ENCODE measurements at regions not wholly inside any gene's neighbourhood (a gene's known extent, or its start where the extent isn't known, plus 50 kb on each side); places are given as distances from the start of the nearest gene placed in this dataset.

DNA sequence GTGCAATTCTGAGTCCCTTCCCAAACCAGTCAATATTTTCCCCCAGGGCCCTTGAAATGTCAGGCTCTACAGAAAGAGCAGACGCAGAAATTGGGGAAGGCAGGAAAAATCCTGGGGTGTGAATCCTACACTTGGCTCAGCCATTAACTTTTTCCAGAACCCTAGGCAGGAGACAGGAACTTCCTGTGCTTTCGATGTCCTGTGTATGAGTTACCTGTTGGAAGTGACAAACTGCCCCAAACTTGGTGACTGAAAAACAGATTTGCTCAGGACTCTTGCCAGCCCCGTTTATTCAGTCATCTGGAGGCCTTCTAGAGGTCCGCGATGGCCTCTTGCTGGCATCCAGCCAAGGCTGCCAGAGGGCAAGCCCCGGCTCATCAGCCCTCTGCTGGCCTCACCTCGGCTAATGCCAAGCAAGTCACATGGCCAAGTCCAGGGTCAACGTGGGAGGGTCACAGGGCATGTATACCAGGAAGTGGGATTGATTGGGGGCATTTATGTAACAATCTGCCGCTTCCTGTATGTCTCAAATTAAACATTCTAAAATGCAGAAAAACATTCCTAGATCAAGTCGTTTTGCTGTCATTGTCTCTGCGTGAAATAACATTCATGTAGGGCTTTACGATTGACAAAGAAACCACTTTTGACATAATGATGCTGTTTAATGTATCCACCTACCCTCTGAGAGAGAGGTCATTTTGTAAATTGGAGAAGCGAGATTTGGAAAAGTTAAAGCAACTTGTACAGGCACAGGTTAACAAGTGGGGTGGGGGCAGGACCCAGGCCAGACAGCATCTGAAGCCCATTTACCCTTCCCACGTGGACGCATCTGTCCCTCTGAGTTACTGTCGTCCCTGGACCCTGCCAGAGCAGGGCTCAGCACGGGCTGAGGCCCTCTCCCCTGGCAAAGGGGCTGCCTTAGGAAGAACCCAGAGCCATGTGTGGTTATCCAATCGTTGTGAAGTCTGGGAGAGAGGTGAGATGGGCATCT is 179.4 kb downstream of the INHBB start (continued):
- TF ChIP-seq, protein P1, sequence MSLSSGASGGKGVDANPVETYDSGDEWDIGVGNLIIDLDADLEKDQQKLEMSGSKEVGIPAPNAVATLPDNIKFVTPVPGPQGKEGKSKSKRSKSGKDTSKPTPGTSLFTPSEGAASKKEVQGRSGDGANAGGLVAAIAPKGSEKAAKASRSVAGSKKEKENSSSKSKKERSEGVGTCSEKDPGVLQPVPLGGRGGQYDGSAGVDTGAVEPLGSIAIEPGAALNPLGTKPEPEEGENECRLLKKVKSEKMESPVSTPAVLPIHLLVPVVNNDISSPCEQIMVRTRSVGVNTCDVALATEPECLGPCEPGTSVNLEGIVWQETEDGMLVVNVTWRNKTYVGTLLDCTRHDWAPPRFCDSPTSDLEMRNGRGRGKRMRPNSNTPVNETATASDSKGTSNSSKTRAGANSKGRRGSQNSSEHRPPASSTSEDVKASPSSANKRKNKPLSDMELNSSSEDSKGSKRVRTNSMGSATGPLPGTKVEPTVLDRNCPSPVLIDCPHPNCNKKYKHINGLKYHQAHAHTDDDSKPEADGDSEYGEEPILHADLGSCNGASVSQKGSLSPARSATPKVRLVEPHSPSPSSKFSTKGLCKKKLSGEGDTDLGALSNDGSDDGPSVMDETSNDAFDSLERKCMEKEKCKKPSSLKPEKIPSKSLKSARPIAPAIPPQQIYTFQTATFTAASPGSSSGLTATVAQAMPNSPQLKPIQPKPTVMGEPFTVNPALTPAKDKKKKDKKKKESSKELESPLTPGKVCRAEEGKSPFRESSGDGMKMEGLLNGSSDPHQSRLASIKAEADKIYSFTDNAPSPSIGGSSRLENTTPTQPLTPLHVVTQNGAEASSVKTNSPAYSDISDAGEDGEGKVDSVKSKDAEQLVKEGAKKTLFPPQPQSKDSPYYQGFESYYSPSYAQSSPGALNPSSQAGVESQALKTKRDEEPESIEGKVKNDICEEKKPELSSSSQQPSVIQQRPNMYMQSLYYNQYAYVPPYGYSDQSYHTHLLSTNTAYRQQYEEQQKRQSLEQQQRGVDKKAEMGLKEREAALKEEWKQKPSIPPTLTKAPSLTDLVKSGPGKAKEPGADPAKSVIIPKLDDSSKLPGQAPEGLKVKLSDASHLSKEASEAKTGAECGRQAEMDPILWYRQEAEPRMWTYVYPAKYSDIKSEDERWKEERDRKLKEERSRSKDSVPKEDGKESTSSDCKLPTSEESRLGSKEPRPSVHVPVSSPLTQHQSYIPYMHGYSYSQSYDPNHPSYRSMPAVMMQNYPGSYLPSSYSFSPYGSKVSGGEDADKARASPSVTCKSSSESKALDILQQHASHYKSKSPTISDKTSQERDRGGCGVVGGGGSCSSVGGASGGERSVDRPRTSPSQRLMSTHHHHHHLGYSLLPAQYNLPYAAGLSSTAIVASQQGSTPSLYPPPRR (CRISPR knock-in tag; IDR thresholded peaks at IDR 0.05; ENCODE audit: borderline replicate concordance), result peak; percentile 95
- TF ChIP-seq FLYWCH1 (CRISPR knock-in tag; IDR thresholded peaks at IDR 0.05) (peak; percentile 29; the same call in 1 of the 2 replicates), HOXA9 (CRISPR knock-in tag; IDR thresholded peaks at IDR 0.05; ENCODE audit: borderline replicate concordance) (no peak), ZNF577 (CRISPR knock-in tag; IDR thresholded peaks at IDR 0.05; ENCODE audit: borderline replicate concordance, low read depth) (no peak), TCF7 (IDR thresholded peaks at IDR 0.05; ENCODE audit: low read depth) (peak; percentile 72), CBX5 (CRISPR knock-in tag; IDR thresholded peaks at IDR 0.05; ENCODE audit: borderline replicate concordance) (peak; percentile 91; the same call in 1 of the 2 replicates), PAF1 (CRISPR knock-in tag; IDR thresholded peaks at IDR 0.05) (no peak), SALL1 (CRISPR knock-in tag; IDR thresholded peaks at IDR 0.05) (peak; percentile 99), ZFP90 (CRISPR knock-in tag; IDR thresholded peaks at IDR 0.05; ENCODE audit: borderline replicate concordance) (peak; percentile 50; the same call in 1 of the 2 replicates), ZNF496 (CRISPR knock-in tag; IDR thresholded peaks at IDR 0.05; ENCODE audit: insufficient replicate concordance) (no peak), ZNF431 (CRISPR knock-in tag; IDR thresholded peaks at IDR 0.05; ENCODE audit: borderline replicate concordance, low read depth) (peak; percentile 87; the same call in 1 of the 2 replicates), KAT8 (CRISPR knock-in tag; IDR thresholded peaks at IDR 0.05) (peak; percentile 93), ZMYM3 (CRISPR knock-in tag; IDR thresholded peaks at IDR 0.05) (peak; percentile 91), RBFOX2 (IDR thresholded peaks at IDR 0.05; ENCODE audit: low read depth, low read length) (no peak), RORA (CRISPR knock-in tag; IDR thresholded peaks at IDR 0.05) (peak; percentile 67), HNRNPLL (IDR thresholded peaks at IDR 0.05; ENCODE audit: low read depth, low read length, poor library complexity, severe bottlenecking) (no peak), NR2F2 (IDR thresholded peaks at IDR 0.05; ENCODE audit: borderline replicate concordance, low read depth) (peak; percentile 96), ZNF761 (CRISPR knock-in tag; conservative IDR thresholded peaks at IDR 0.05) (0 out of 2 replicates have a peak, but pooled peaks have one; percentile 62), TRIM24 (CRISPR knock-in tag; IDR thresholded peaks at IDR 0.05) (0 out of 2 replicates have a peak, but pooled peaks have one; percentile 24)
- TF ChIP-seq, protein P2, sequence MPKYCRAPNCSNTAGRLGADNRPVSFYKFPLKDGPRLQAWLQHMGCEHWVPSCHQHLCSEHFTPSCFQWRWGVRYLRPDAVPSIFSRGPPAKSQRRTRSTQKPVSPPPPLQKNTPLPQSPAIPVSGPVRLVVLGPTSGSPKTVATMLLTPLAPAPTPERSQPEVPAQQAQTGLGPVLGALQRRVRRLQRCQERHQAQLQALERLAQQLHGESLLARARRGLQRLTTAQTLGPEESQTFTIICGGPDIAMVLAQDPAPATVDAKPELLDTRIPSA (CRISPR knock-in tag; IDR thresholded peaks at IDR 0.05; ENCODE audit: borderline replicate concordance), result no peak
- TF ChIP-seq, protein P3, sequence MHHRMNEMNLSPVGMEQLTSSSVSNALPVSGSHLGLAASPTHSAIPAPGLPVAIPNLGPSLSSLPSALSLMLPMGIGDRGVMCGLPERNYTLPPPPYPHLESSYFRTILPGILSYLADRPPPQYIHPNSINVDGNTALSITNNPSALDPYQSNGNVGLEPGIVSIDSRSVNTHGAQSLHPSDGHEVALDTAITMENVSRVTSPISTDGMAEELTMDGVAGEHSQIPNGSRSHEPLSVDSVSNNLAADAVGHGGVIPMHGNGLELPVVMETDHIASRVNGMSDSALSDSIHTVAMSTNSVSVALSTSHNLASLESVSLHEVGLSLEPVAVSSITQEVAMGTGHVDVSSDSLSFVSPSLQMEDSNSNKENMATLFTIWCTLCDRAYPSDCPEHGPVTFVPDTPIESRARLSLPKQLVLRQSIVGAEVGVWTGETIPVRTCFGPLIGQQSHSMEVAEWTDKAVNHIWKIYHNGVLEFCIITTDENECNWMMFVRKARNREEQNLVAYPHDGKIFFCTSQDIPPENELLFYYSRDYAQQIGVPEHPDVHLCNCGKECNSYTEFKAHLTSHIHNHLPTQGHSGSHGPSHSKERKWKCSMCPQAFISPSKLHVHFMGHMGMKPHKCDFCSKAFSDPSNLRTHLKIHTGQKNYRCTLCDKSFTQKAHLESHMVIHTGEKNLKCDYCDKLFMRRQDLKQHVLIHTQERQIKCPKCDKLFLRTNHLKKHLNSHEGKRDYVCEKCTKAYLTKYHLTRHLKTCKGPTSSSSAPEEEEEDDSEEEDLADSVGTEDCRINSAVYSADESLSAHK (CRISPR knock-in tag; IDR thresholded peaks at IDR 0.05; ENCODE audit: borderline replicate concordance), result no peak
